SK-N-MC (cell line): ENCODE measurements at regions not wholly inside any gene's neighbourhood (a gene's known extent, or its start where the extent isn't known, plus 50 kb on each side); places are given as distances from the start of the nearest gene placed in this dataset.

ENCODE experiments used
- EZH2 ChIP-seq: fragments of 200-600 bp; sonication (generic); IDR thresholded peaks from one replicate; pipeline ENCODE4 v1.6.1; 2017; ENCODE audit warnings: antibody characterized with exemption
- FOXP2 ChIP-seq: optimal IDR thresholded peaks from 2 replicates; pipeline ENCODE3; 2011; ENCODE audit warnings: mild to moderate bottlenecking, moderate library complexity; ENCODE audit not compliant: insufficient read depth; ENCODE audit errors: extremely low read length, control extremely low read depth
- POLR2AphosphoS5 ChIP-seq: IDR thresholded peaks from 2 replicates; pipeline ENCODE4 v1.6.1; 2012; ENCODE audit warnings: mild to moderate bottlenecking, low read depth, low read length, borderline replicate concordance

DNA sequence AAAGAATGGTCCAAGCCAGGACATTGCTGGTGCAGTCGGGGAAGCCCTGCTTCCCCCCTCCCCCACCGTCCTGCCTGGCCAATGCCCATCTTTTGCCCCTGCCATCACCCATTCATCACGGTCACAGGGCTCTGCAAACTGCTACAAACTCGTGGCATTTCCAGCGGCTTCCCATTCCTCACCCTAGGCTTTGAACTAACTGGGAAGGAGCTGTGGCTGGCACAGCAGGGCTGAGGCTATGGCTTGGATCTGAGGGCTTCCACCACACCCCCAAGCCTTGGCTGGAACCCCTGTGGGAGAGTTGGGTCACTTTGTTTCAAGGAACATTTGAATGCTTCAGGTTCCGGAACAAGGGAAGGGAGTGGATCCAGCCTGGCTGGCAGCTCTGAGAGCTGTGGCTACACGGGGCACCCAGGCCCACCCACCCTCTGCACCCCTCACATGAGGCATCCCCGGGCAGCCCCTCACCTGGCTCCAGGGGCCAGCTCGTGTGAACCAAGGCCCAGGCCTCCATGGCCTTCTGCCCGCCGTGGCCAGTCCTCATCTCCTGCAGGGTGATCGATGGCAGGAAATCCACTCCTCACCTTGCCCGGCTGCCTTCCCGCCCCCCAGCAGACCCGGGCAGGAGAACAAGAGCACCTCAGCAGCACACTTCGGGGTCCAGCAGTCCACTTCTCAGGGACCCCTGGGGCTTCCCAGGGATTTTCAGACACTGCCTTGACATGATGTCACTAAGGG lies 58.8 kb upstream of the OTOS start:
- TF ChIP-seq EZH2 (no peak), POLR2AphosphoS5 (no peak), FOXP2 (no peak)
